Vagina (tissue), 2 donors: ENCODE measurements at regions not wholly inside any gene's neighbourhood (a gene's known extent, or its start where the extent isn't known, plus 50 kb on each side); places are given as distances from the start of the nearest gene placed in this dataset.

Source experiments
- CTCF ChIP-seq, 3 experiments: fragments of 450-650 bp in 2 of 3; fragments of 200-600 bp in 1 of 3; sonication (generic) in 1 of 3; IDR thresholded peaks; one replicate each; pipeline ENCODE4 v1.5.1; 2017 to 2019; ENCODE audit warnings: antibody characterized with exemption in 3 of 3, mild to moderate bottlenecking in 2 of 3, moderate library complexity in 2 of 3
- POLR2AphosphoS5 ChIP-seq, 2 donors: sonication (generic); formaldehyde crosslinking; IDR thresholded peaks; one replicate each; pipeline ENCODE4 v1.9.0; 2017; ENCODE audit warnings: antibody characterized with exemption in 2 of 2, mild to moderate bottlenecking in 2 of 2, low read depth in 1 of 2; ENCODE audit not compliant: insufficient read depth in 1 of 2

- TF ChIP-seq POLR2AphosphoS5 (IDR thresholded peaks at IDR 0.05; ENCODE audit: insufficient read depth in 1 of 2, low read depth in 1 of 2), result no peak
- no peak for TF ChIP-seq CTCF (IDR thresholded peaks at IDR 0.05)
Observed at GRCh38 chr16:20175358-20175757, 101.7 kb upstream of the GPR139 start.
